M059J (cell line): ENCODE measurements at regions not wholly inside any gene's neighbourhood (a gene's known extent, or its start where the extent isn't known, plus 50 kb on each side); places are given as distances from the start of the nearest gene placed in this dataset.

ENCODE experiments used
- DNase-seq: peaks from one replicate; pipeline ENCODE4 v3.0.0-alpha.2; 2012; ENCODE audit warnings: low read depth

GRCh38 chr14:99322731-99323599 lies 51.0 kb upstream of the BCL11B start:
- peak; percentile 48 for DNase-seq

- DNase-seq = no peak
These were observed 50.1 kb upstream of the BCL11B start for GRCh38 chr14:99321955-99322730.
